Uterus (tissue), 3 donors: ENCODE measurements at regions not wholly inside any gene's neighbourhood (a gene's known extent, or its start where the extent isn't known, plus 50 kb on each side); places are given as distances from the start of the nearest gene placed in this dataset.

Source experiments
- DNase-seq, 2 donors: peaks; one replicate each; pipeline ENCODE4 v3.0.0-alpha.2; 2019 to 2020
- H3K27ac ChIP-seq, 2 donors: fragments of 200-600 bp; sonication (generic); 1 replicate in 1 of 2; 2 replicates in 1 of 2; pipeline ENCODE4 v1.5.1; 2016 to 2018
- H3K27me3 ChIP-seq, 2 donors: fragments of 200-600 bp; sonication (generic); one replicate each; pipeline ENCODE4 v1.5.1; 2018 to 2019; ENCODE audit warnings: control low read depth in 1 of 2
- H3K36me3 ChIP-seq, 2 donors: fragments of 200-600 bp; sonication (generic); one replicate each; pipeline ENCODE4 v1.5.1; 2019; ENCODE audit warnings: control low read depth in 1 of 2
- H3K4me1 ChIP-seq, 2 donors: fragments of 200-600 bp; sonication (generic); one replicate each; pipeline ENCODE4 v1.5.1; 2018 to 2019; ENCODE audit warnings: control low read depth in 1 of 2
- H3K4me3 ChIP-seq, 2 donors: fragments of 200-600 bp; sonication (generic); 1 replicate in 1 of 2; 2 replicates in 1 of 2; pipeline ENCODE4 v1.5.1; 2018 to 2019; ENCODE audit warnings: mild to moderate bottlenecking in 1 of 2
- H3K9me3 ChIP-seq, 2 donors: fragments of 200-600 bp; sonication (generic); one replicate each; pipeline ENCODE4 v1.5.1; 2019; ENCODE audit warnings: control low read depth in 1 of 2
- POLR2A ChIP-seq, 2 donors: fragments of 450-650 bp; IDR thresholded peaks; one replicate each; pipeline ENCODE4 v1.6.1; 2016; ENCODE audit warnings: antibody characterized with exemption in 2 of 2, mild to moderate bottlenecking in 1 of 2, moderate library complexity in 1 of 2
- intact Hi-C: fragments of 100-400 bp; cut with DNase I; formaldehyde crosslinking; loops from one replicate; pipeline ENCODE4 v1.15.1; 2023; ENCODE audit warnings: low total_unique reads
- TF ChIP-seq, protein P1 (sequence below), 4 experiments: fragments of 200-600 bp in 2 of 4; fragments of 450-650 bp in 2 of 4; sonication (generic) in 2 of 4; IDR thresholded peaks; one replicate each; pipeline ENCODE4 v1.5.1; 2016 to 2019; ENCODE audit warnings: antibody characterized with exemption in 4 of 4, mild to moderate bottlenecking in 2 of 4, moderate library complexity in 1 of 4
- donor health status: DM: yes; HTN: yes; CAD: no.

DNA sequence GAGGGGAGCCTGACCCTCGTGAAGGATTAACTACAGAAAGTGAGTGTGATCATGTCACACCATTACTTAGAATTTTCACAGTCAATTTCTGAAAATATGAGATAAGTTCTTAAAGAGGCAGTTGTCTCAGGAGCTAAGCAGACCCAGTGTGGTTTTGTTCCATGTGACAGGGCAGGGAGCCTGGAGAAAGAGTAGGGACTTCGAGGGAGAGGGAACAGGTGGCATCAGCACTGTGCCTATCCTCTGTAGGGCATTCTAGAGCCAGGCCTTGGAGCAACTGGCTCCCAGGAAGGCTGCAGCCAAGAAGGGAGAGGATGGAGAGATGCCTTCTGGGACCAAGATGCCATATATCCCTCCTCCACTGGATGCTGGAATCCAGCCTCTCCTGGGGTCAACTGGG is 183.0 kb downstream of the TSHZ3 start:
- no peak for TF ChIP-seq POLR2A (IDR thresholded peaks at IDR 0.05)
- TF ChIP-seq, protein P1, sequence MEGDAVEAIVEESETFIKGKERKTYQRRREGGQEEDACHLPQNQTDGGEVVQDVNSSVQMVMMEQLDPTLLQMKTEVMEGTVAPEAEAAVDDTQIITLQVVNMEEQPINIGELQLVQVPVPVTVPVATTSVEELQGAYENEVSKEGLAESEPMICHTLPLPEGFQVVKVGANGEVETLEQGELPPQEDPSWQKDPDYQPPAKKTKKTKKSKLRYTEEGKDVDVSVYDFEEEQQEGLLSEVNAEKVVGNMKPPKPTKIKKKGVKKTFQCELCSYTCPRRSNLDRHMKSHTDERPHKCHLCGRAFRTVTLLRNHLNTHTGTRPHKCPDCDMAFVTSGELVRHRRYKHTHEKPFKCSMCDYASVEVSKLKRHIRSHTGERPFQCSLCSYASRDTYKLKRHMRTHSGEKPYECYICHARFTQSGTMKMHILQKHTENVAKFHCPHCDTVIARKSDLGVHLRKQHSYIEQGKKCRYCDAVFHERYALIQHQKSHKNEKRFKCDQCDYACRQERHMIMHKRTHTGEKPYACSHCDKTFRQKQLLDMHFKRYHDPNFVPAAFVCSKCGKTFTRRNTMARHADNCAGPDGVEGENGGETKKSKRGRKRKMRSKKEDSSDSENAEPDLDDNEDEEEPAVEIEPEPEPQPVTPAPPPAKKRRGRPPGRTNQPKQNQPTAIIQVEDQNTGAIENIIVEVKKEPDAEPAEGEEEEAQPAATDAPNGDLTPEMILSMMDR (IDR thresholded peaks at IDR 0.05): no peak
- DNase-seq: no peak
- H3K27me3 ChIP-seq: no peaks in the 10 kb centered on the region
- no peak overlapping the region for H3K27ac ChIP-seq
- no peak overlapping the region for H3K4me3 ChIP-seq
- no peaks in the 10 kb centered on the region for H3K9me3 ChIP-seq
- H3K4me1 ChIP-seq: no peaks in the 10 kb centered on the region
- intact Hi-C loops: no loop called here
- no peaks in the 10 kb centered on the region for H3K36me3 ChIP-seq

DNA sequence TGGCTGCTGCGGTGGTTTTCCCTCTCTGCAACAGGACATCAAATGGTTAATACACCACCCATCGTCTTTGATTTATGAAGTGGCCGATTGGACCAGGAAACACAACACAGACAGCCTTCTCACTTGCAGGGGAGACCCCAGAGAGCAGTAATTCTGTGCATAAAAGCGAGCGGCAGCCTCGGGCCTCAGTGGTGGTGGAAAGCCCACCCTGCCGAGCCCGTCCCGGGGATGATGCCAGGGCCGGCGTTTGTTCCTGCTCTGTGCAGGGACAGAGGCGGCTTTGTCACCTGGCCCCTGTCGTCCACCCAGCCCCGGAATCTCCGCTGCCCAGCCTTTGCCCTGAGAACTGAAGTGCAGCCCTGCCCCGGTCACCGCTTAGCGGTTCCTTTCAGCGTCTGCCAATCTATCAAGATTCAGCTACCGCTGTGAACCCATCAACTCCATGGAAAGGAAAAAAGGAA is 184.4 kb downstream of the TSHZ3 start:
- no peak for TF ChIP-seq POLR2A (IDR thresholded peaks at IDR 0.05)
- TF ChIP-seq, protein P1 (IDR thresholded peaks at IDR 0.05): no peak
- intact Hi-C loops: no loop called here
- no peaks in the 10 kb centered on the region for H3K27me3 ChIP-seq
- H3K4me3 ChIP-seq: no peak overlapping the region
- no peak overlapping the region for H3K27ac ChIP-seq
- no peaks in the 10 kb centered on the region for H3K9me3 ChIP-seq
- no peaks in the 10 kb centered on the region for H3K4me1 ChIP-seq
- no peak for DNase-seq
- H3K36me3 ChIP-seq: no peaks in the 10 kb centered on the region

DNA sequence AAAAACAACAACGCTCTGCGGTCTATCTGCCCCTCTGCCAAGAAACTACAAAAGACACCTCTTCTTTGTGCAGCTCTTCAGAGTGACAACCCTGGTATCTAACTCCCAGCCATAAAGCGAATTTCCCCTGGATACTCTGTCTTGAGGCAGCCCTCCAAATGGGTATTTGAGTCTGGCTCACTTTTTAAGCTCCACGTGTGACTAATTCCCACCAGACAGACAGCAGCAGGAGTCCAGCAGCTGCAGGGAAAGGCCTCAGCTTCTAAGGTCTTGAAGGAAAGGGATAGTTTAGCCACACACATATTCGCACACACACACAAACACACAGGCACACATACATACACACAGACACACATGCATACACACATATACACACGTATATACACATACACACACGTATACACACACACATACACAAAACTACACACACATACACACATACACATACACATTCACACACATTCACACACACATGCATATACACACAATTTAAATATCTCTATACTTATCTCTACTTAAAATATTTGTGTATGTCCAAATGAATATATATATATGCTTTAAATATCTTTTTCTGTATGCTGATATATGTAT is 188.8 kb downstream of the TSHZ3 start:
- Histone ChIP-seq H3K36me3 (no peaks in the 10 kb centered on the region), H3K4me3 (no peak overlapping the region), H3K27ac (no peak overlapping the region), H3K4me1 (no peaks in the 10 kb centered on the region), H3K27me3 (no peaks in the 10 kb centered on the region), H3K9me3 (no peaks in the 10 kb centered on the region)
- intact Hi-C loops: no loop called here
- TF ChIP-seq, protein P1 (IDR thresholded peaks at IDR 0.05): no peak
- no peak for TF ChIP-seq POLR2A (IDR thresholded peaks at IDR 0.05)
- no peak for DNase-seq

DNA sequence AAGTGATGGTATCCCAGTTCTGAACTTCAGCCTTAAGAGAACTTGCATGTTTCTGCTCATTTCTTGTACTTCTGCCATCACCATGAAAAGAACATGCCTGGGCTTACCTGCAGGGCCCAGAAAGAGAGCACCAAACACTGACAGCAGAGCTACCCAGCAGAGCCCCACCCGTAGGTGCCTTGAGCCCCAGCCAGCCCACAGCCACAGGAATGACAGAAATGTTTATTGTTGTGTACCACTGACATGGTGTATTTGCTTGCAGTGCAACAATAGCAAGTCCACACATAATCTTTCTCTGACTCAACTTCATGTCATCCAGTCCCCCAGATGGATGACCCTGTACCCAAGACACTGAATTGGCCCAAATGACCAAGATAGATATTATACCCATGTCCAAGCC is 195.2 kb downstream of the TSHZ3 start:
- intact Hi-C loops: no loop called here
- Histone ChIP-seq H3K27ac (no peak overlapping the region), H3K27me3 (no peaks in the 10 kb centered on the region), H3K4me3 (no peak overlapping the region), H3K4me1 (no peaks in the 10 kb centered on the region), H3K36me3 (no peaks in the 10 kb centered on the region), H3K9me3 (no peaks in the 10 kb centered on the region)
- no peak for DNase-seq
- no peak for TF ChIP-seq POLR2A (IDR thresholded peaks at IDR 0.05)
- TF ChIP-seq, protein P1 (IDR thresholded peaks at IDR 0.05): no peak

DNA sequence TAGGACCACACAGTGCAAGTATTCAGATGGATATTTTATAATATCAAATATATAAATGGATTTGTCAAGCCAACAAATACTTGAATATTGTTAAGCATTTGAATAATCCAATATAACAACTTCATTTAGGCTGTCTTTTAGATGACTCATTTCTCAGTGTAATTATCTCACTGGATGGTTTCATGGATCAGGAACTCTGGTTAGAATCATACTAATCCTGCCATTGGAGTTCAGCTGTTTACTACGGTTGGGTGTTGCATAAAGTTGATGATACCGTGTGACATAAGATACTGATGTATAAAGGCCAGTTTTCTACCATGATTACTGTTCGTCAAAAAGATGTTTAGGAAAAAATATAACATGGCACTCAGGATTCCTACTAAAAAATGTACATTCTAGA is 196.3 kb downstream of the TSHZ3 start:
- no peaks in the 10 kb centered on the region for H3K27me3 ChIP-seq
- no peak overlapping the region for H3K27ac ChIP-seq
- no peaks in the 10 kb centered on the region for H3K9me3 ChIP-seq
- no peaks in the 10 kb centered on the region for H3K36me3 ChIP-seq
- TF ChIP-seq, protein P1 (IDR thresholded peaks at IDR 0.05): no peak
- no peak for TF ChIP-seq POLR2A (IDR thresholded peaks at IDR 0.05)
- intact Hi-C loops: no loop called here
- no peaks in the 10 kb centered on the region for H3K4me1 ChIP-seq
- no peak for DNase-seq
- H3K4me3 ChIP-seq: no peak overlapping the region
